Upper lobe of left lung (tissue), 4 donors: ENCODE measurements at regions not wholly inside any gene's neighbourhood (a gene's known extent, or its start where the extent isn't known, plus 50 kb on each side); places are given as distances from the start of the nearest gene placed in this dataset.

Source experiments
- EP300 ChIP-seq, 4 donors: sonication (generic); formaldehyde crosslinking; IDR thresholded peaks; one replicate each; pipeline ENCODE4 v1.5.1; 2017; ENCODE audit warnings: antibody characterized with exemption in 4 of 4, control low read depth in 2 of 4
- POLR2A ChIP-seq, 4 donors: fragments of 450-650 bp; IDR thresholded peaks; one replicate each; pipeline ENCODE4 v1.5.1; 2016 to 2017; ENCODE audit warnings: antibody characterized with exemption in 4 of 4, mild to moderate bottlenecking in 2 of 4
- POLR2AphosphoS5 ChIP-seq, 2 donors: sonication (generic); formaldehyde crosslinking; IDR thresholded peaks; one replicate each; pipeline ENCODE4 v1.5.1; 2017; ENCODE audit warnings: antibody characterized with exemption in 2 of 2
- TF ChIP-seq, protein P1 (sequence below), 6 experiments: fragments of 450-650 bp in 4 of 6; fragments of 200-600 bp in 2 of 6; sonication (generic) in 2 of 6; IDR thresholded peaks; one replicate each; pipeline ENCODE4 v1.5.1; 2016 to 2019; ENCODE audit warnings: antibody characterized with exemption in 6 of 6

DNA sequence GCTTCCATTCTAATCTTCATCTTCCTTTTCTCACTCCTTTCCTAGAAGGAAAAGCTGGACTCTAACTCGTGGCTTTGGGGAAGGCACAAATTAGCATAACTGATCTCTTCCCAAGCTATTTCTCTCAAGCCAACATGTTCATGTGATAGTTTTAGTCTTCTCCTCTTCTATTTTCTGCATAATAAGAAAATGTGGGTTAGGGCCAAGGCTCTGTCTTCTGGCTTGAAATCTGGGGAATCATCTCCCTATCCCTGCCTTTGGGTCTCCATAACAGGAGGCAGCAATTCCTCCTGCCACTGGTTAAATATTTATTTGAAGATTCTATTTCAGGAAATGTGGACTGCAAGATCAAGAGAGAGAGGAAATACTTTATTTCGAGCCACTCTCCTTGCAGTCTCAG, 1669.6 kb downstream of the MAT2B start:
- TF ChIP-seq POLR2A (IDR thresholded peaks at IDR 0.05) (no peak), EP300 (IDR thresholded peaks at IDR 0.05) (no peak), POLR2AphosphoS5 (IDR thresholded peaks at IDR 0.05) (no peak)
- TF ChIP-seq, protein P1, sequence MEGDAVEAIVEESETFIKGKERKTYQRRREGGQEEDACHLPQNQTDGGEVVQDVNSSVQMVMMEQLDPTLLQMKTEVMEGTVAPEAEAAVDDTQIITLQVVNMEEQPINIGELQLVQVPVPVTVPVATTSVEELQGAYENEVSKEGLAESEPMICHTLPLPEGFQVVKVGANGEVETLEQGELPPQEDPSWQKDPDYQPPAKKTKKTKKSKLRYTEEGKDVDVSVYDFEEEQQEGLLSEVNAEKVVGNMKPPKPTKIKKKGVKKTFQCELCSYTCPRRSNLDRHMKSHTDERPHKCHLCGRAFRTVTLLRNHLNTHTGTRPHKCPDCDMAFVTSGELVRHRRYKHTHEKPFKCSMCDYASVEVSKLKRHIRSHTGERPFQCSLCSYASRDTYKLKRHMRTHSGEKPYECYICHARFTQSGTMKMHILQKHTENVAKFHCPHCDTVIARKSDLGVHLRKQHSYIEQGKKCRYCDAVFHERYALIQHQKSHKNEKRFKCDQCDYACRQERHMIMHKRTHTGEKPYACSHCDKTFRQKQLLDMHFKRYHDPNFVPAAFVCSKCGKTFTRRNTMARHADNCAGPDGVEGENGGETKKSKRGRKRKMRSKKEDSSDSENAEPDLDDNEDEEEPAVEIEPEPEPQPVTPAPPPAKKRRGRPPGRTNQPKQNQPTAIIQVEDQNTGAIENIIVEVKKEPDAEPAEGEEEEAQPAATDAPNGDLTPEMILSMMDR (IDR thresholded peaks at IDR 0.05): no peak
